ENCODE measurements at regions not wholly inside any gene's neighbourhood (a gene's known extent, or its start where the extent isn't known, plus 50 kb on each side); places are given as distances from the start of the nearest gene placed in this dataset.

GRCh38 chr6:99833034-99833433, 161.0 kb downstream of the MCHR2 start:
- no peak for DNase-seq (ENCODE audit: low spot score)
- TF ChIP-seq CTCF (IDR thresholded peaks at IDR 0.05): no peak
- H3K4me1 ChIP-seq: no peaks in the 10 kb centered on the region
- no peak overlapping the region for H3K27ac ChIP-seq
- H3K9me3 ChIP-seq: no peaks in the 10 kb centered on the region
- H3K4me3 ChIP-seq: no peak overlapping the region
- H3K36me3 ChIP-seq: no peaks in the 10 kb centered on the region
- H3K27me3 ChIP-seq: no peaks in the 10 kb centered on the region

- no peak for DNase-seq (ENCODE audit: low spot score)
- Histone ChIP-seq H3K9me3 (no peaks in the 10 kb centered on the region), H3K4me3 (no peak overlapping the region), H3K27me3 (no peaks in the 10 kb centered on the region), H3K4me1 (no peaks in the 10 kb centered on the region), H3K27ac (no peak overlapping the region), H3K36me3 (no peaks in the 10 kb centered on the region)
- TF ChIP-seq CTCF (IDR thresholded peaks at IDR 0.05): no peak
Observed at GRCh38 chr6:99836471-99836870, 157.6 kb downstream of the MCHR2 start.

GRCh38 chr6:99838607-99839006, 155.4 kb downstream of the MCHR2 start:
- no peak for TF ChIP-seq CTCF (IDR thresholded peaks at IDR 0.05)
- Histone ChIP-seq H3K27ac (no peak overlapping the region), H3K4me1 (no peaks in the 10 kb centered on the region), H3K36me3 (no peaks in the 10 kb centered on the region), H3K9me3 (no peaks in the 10 kb centered on the region), H3K27me3 (no peaks in the 10 kb centered on the region), H3K4me3 (no peak overlapping the region)
- DNase-seq (ENCODE audit: low spot score): no peak

GRCh38 chr6:99841297-99841696, 152.7 kb downstream of the MCHR2 start:
- no peaks in the 10 kb centered on the region for H3K27me3 ChIP-seq
- H3K4me1 ChIP-seq: no peaks in the 10 kb centered on the region
- no peak overlapping the region for H3K4me3 ChIP-seq
- no peak overlapping the region for H3K27ac ChIP-seq
- no peak for TF ChIP-seq CTCF (IDR thresholded peaks at IDR 0.05)
- H3K9me3 ChIP-seq: no peaks in the 10 kb centered on the region
- H3K36me3 ChIP-seq: no peaks in the 10 kb centered on the region
- no peak for DNase-seq (ENCODE audit: low spot score)

- no peaks in the 10 kb centered on the region for H3K4me1 ChIP-seq
- H3K27ac ChIP-seq: no peak overlapping the region
Observed at GRCh38 chr6:99846006-99846405, 148.0 kb downstream of the MCHR2 start.

More at GRCh38 chr6:99846006-99846405, 148.0 kb downstream of the MCHR2 start:
- no peak for TF ChIP-seq CTCF (IDR thresholded peaks at IDR 0.05)
- DNase-seq (ENCODE audit: low spot score): no peak
- H3K27me3 ChIP-seq: no peaks in the 10 kb centered on the region
- no peaks in the 10 kb centered on the region for H3K36me3 ChIP-seq
- H3K4me3 ChIP-seq: no peak overlapping the region
- no peaks in the 10 kb centered on the region for H3K9me3 ChIP-seq

All from right atrium auricular region (tissue), 2 donors.